HCT116 (cell line): ENCODE measurements at regions not wholly inside any gene's neighbourhood (a gene's known extent, or its start where the extent isn't known, plus 50 kb on each side); places are given as distances from the start of the nearest gene placed in this dataset.

Source experiments
- ATAC-seq: fragments of 200-7000 bp; cut with Tn5 transposase; 2 replicates; pipeline ENCODE4 v1.9.1; 2020; ENCODE audit warnings: mild to moderate bottlenecking, moderate library complexity
- BruUV-seq: library from RNA; stranded (reverse); fragments of 400-500 nt; replicated peaks from 2 replicates; lab custom pipeline; 2021; lab: Mats Ljungman, UMichigan
- CTCF ChIA-PET: fragments of 300-600 bp; sonication (Branson Sonifier 250); formaldehyde crosslinking; loops from one replicate; lab custom pipeline; 2021; ENCODE audit warnings: antibody characterized with exemption; lab: Charles Lee
- POLR2A ChIA-PET: fragments of 300-600, 350-600 bp; sonication (Branson Sonifier 250); formaldehyde crosslinking; loops from one replicate; lab custom pipeline; 2021; ENCODE audit warnings: antibody characterized with exemption; lab: Charles Lee
- RAD21 ChIA-PET, 2 experiments: fragments of 300-600 bp; sonication (Branson Sonifier 250); formaldehyde crosslinking; loops; one replicate each; lab custom pipeline; 2023; ENCODE audit warnings: low total read pairs in 2 of 2; ENCODE audit not compliant: uncharacterized antibody in 2 of 2, unreplicated experiment in 2 of 2, low non-redundant PET in 1 of 2; lab: Charles Lee
- DNase-seq: peaks from one replicate; pipeline ENCODE4 v3.0.0-alpha.2; 2010; ENCODE audit warnings: low read depth, low spot score
- H2AFZ ChIP-seq: fragments of 200-600 bp; shearing (Covaris generic), sonication (generic); 2 replicates; pipeline ENCODE4 v1.6.1; 2017; ENCODE audit warnings: low read depth, mixed run types, mixed read lengths, antibody characterized with exemption, low read length; ENCODE audit not compliant: poor library complexity, severe bottlenecking
- H3K27ac ChIP-seq: 2 replicates; pipeline ENCODE4 v1.5.1; 2012; ENCODE audit warnings: low read depth, low read length
- H3K27me3 ChIP-seq: fragments of 200-600 bp; sonication (generic); 2 replicates; pipeline ENCODE4 v1.6.1; 2016; ENCODE audit warnings: mixed run types, low read length, mixed read lengths; ENCODE audit not compliant: insufficient read depth
- H3K36me3 ChIP-seq, 2 experiments: fragments of 200-500 bp in 1 of 2; fragments of 200-600 bp in 1 of 2; sonication (Bioruptor generic) in 1 of 2; sonication (generic) in 1 of 2; 2 replicates each; pipeline versions ENCODE4 v1.5.1 to v1.6.1; 2014 to 2016; ENCODE audit warnings: low read length in 2 of 2, inconsistent platforms in 1 of 2, mixed read lengths in 1 of 2, mixed run types in 1 of 2; ENCODE audit not compliant: insufficient read depth in 2 of 2, control insufficient read depth in 1 of 2
- H3K4me1 ChIP-seq, 2 experiments: fragments of 200-600 bp in 1 of 2; sonication (generic) in 1 of 2; 2 replicates each; pipeline versions ENCODE4 v1.5.1 to v1.6.1; 2012 to 2017; ENCODE audit warnings: low read length in 2 of 2, inconsistent platforms in 1 of 2, mild to moderate bottlenecking in 1 of 2, mixed read lengths in 1 of 2, mixed run types in 1 of 2, moderate library complexity in 1 of 2; ENCODE audit not compliant: insufficient read depth in 2 of 2, control insufficient read depth in 1 of 2
- H3K4me2 ChIP-seq: fragments of 200-600 bp; sonication (generic); 2 replicates; pipeline ENCODE4 v1.6.1; 2017; ENCODE audit warnings: mixed run types, low read length, mixed read lengths
- H3K4me3 ChIP-seq, 2 experiments: fragments of 200-600 bp in 1 of 2; sonication (generic) in 1 of 2; replicated peaks in 1 of 2; 2 replicates each; pipeline ENCODE4 v1.5.1; 2011 to 2016; ENCODE audit warnings: low read length in 2 of 2, control low read depth in 1 of 2, low read depth in 1 of 2, mild to moderate bottlenecking in 1 of 2, mixed read lengths in 1 of 2, mixed run types in 1 of 2
- H3K79me2 ChIP-seq: fragments of 200-600 bp; sonication (generic); 2 replicates; pipeline ENCODE4 v1.6.1; 2017; ENCODE audit warnings: mild to moderate bottlenecking, mixed run types, low read length, moderate library complexity, mixed read lengths; ENCODE audit not compliant: insufficient read depth
- H3K9ac ChIP-seq: fragments of 200-600 bp; sonication (generic); 2 replicates; pipeline ENCODE4 v1.6.1; 2016; ENCODE audit warnings: low read length, mixed read lengths
- H3K9me2 ChIP-seq: fragments of 200-600 bp; sonication (generic), shearing (Covaris generic); 2 replicates; pipeline ENCODE4 v1.6.1; 2017; ENCODE audit warnings: mixed run types, mild to moderate bottlenecking, moderate library complexity; ENCODE audit not compliant: insufficient read depth
- H3K9me3 ChIP-seq, 2 experiments: fragments of 200-500 bp in 1 of 2; fragments of 200-600 bp in 1 of 2; sonication (Bioruptor generic) in 1 of 2; sonication (generic) in 1 of 2; 2 replicates each; pipeline ENCODE4 v1.6.1; 2014 to 2017; ENCODE audit warnings: low read length in 2 of 2, mixed read lengths in 2 of 2, inconsistent platforms in 1 of 2, low read depth in 1 of 2, mild to moderate bottlenecking in 1 of 2, mixed run types in 1 of 2, moderate library complexity in 1 of 2; ENCODE audit not compliant: control insufficient read depth in 1 of 2, insufficient read depth in 1 of 2
- H4K20me1 ChIP-seq: fragments of 200-600 bp; sonication (generic), shearing (Covaris generic); 2 replicates; pipeline ENCODE4 v1.6.1; 2017; ENCODE audit warnings: mixed run types, mild to moderate bottlenecking, moderate library complexity; ENCODE audit not compliant: insufficient read depth
- ATF3 ChIP-seq: IDR thresholded peaks from 2 replicates; pipeline ENCODE4 v1.6.1; 2012
- CBX3 ChIP-seq: IDR thresholded peaks from 2 replicates; pipeline ENCODE4 v1.6.1; 2012; ENCODE audit warnings: low read depth
- CTCF ChIP-seq, 3 experiments: fragments of 200-600 bp in 1 of 3; sonication (generic) in 1 of 3; IDR thresholded peaks in 2 of 3; conservative IDR thresholded peaks in 1 of 3; 2 replicates each; pipeline ENCODE4 v1.5.1; 2012 to 2017; ENCODE audit warnings: low read depth in 2 of 3, low read length in 2 of 3, antibody characterized with exemption in 1 of 3, borderline replicate concordance in 1 of 3, control low read depth in 1 of 3, mild to moderate bottlenecking in 1 of 3, mixed read lengths in 1 of 3, mixed run types in 1 of 3, moderate library complexity in 1 of 3; ENCODE audit not compliant: insufficient read depth in 1 of 3
- EZH2 ChIP-seq: fragments of 200-600 bp; sonication (generic); IDR thresholded peaks from 2 replicates; pipeline ENCODE4 v1.6.1; 2017; ENCODE audit warnings: antibody characterized with exemption, mixed run types
- EZH2phosphoT487 ChIP-seq: fragments of 200-600 bp; IDR thresholded peaks from 2 replicates; pipeline ENCODE4 v1.6.1; 2018; ENCODE audit warnings: antibody characterized with exemption, borderline replicate concordance
- JUND ChIP-seq: IDR thresholded peaks from 2 replicates; pipeline ENCODE4 v1.6.1; 2012
- MAX ChIP-seq: IDR thresholded peaks from 2 replicates; pipeline ENCODE4 v1.6.1; 2012
- POLR2A ChIP-seq: IDR thresholded peaks from 2 replicates; pipeline ENCODE4 v1.7.0; 2011; ENCODE audit warnings: borderline replicate concordance; ENCODE audit not compliant: insufficient read depth, insufficient read length; ENCODE audit errors: extremely low read depth
- POLR2AphosphoS5 ChIP-seq: IDR thresholded peaks from 2 replicates; pipeline ENCODE4 v1.6.1; 2011; ENCODE audit warnings: mild to moderate bottlenecking, low read depth, low read length, moderate library complexity
- REST ChIP-seq: IDR thresholded peaks from 2 replicates; pipeline ENCODE4 v1.6.1; 2012; ENCODE audit warnings: low read depth
- SIN3A ChIP-seq: IDR thresholded peaks from 2 replicates; pipeline ENCODE4 v1.6.1; 2012; ENCODE audit warnings: low read depth
- SP1 ChIP-seq: IDR thresholded peaks from 2 replicates; pipeline ENCODE4 v1.6.1; 2012; ENCODE audit warnings: low read depth
- SRF ChIP-seq: IDR thresholded peaks from 2 replicates; pipeline ENCODE4 v1.6.1; 2012; ENCODE audit warnings: low read depth
- TCF7L2 ChIP-seq: IDR thresholded peaks from 2 replicates; pipeline ENCODE4 v1.7.0; 2011; ENCODE audit warnings: borderline replicate concordance, inconsistent platforms; ENCODE audit not compliant: insufficient read depth, insufficient read length; ENCODE audit errors: extremely low read depth
- ZNF274 ChIP-seq: fragments of 200-500 bp; sonication (Bioruptor generic); IDR thresholded peaks from 2 replicates; pipeline ENCODE4 v1.6.1; 2014; ENCODE audit warnings: mild to moderate bottlenecking, low read depth, low read length, inconsistent platforms
- intact Hi-C: fragments of 100-400 bp; cut with micrococcal nuclease; formaldehyde crosslinking; loops from 2 replicates; pipeline ENCODE4 v1.10.0; 2022

GRCh38 chrX:28472926-28473325 is 114.3 kb upstream of the IL1RAPL1 start:
- TF ChIP-seq TCF7L2 (no peak), ATF3 (no peak), POLR2A (no peak), EZH2 (no peak), MAX (no peak), EZH2phosphoT487 (no peak)
- RAD21 ChIA-PET: no interaction called here

GRCh38 chrX:28487818-28488217 is 99.4 kb upstream of the IL1RAPL1 start:
- POLR2A ChIA-PET: no interaction called here
- intact Hi-C loops: no loop called here
- H3K4me3 ChIP-seq: no peak overlapping the region
- no peaks in the 10 kb centered on the region for H3K36me3 ChIP-seq
- CTCF ChIA-PET: no interaction called here
- no peak overlapping the region for H3K9ac ChIP-seq
- no peaks in the 10 kb centered on the region for H3K27me3 ChIP-seq
- no peak overlapping the region for H3K27ac ChIP-seq
- no peak overlapping the region for H3K4me2 ChIP-seq
- H3K4me1 ChIP-seq: peaks cover 0 to 5% of the 10 kb centered on the region in 2 experiments; a peak in 1 of 4 replicates
- H2AFZ ChIP-seq: no peak overlapping the region
- H4K20me1 ChIP-seq: no peaks in the 10 kb centered on the region
- BruUV-seq: no TSS peak
- H3K9me2 ChIP-seq: no peaks in the 10 kb centered on the region
- RAD21 ChIA-PET: no interaction called here
- H3K9me3 ChIP-seq: no peaks in the 10 kb centered on the region
- DNase-seq: no peak
- ATAC-seq: no peak
- no peaks in the 10 kb centered on the region for H3K79me2 ChIP-seq
- no peak for TF ChIP-seq REST
- no peak for TF ChIP-seq ZNF274
- TF ChIP-seq CBX3: no peak
- no peak for TF ChIP-seq CTCF (IDR thresholded peaks at IDR 0.05 in 2 of 3, conservative IDR thresholded peaks at IDR 0.05 in 1 of 3; ENCODE audit: borderline replicate concordance in 1 of 3, insufficient read depth in 1 of 3, low read depth in 2 of 3, low read length in 2 of 3)
- TF ChIP-seq ATF3: no peak
- TF ChIP-seq SIN3A: no peak
- no peak for TF ChIP-seq SRF
- no peak for TF ChIP-seq POLR2A
- no peak for TF ChIP-seq MAX
- no peak for TF ChIP-seq POLR2AphosphoS5
- TF ChIP-seq JUND: no peak
- TF ChIP-seq SP1: no peak

More at GRCh38 chrX:28472926-28473325, 114.3 kb upstream of the IL1RAPL1 start:
- DNase-seq: no peak
- Histone ChIP-seq H3K9me2 (no peaks in the 10 kb centered on the region), H4K20me1 (no peaks in the 10 kb centered on the region), H3K27me3 (no peaks in the 10 kb centered on the region), H3K9me3 (no peaks in the 10 kb centered on the region), H3K9ac (no peak overlapping the region), H3K4me2 (no peak overlapping the region), H3K27ac (no peak overlapping the region), H3K4me1 (no peaks in the 10 kb centered on the region), H2AFZ (no peak overlapping the region), H3K36me3 (no peaks in the 10 kb centered on the region), H3K4me3 (no peak overlapping the region), H3K79me2 (no peaks in the 10 kb centered on the region)
- intact Hi-C loops: no loop called here
- CTCF ChIA-PET: no interaction called here
- POLR2A ChIA-PET: no interaction called here
- ATAC-seq: no peak
- BruUV-seq: no TSS peak
